ENCODE measurements at regions not wholly inside any gene's neighbourhood (a gene's known extent, or its start where the extent isn't known, plus 50 kb on each side); places are given as distances from the start of the nearest gene placed in this dataset.
"Not testable (repeated sequence)": the region's sequence is repeated elsewhere in the genome, so short reads cannot be mapped to it uniquely, and the experiment has no call there.

- no peak for DNase-seq (ENCODE audit: low read depth)
Measured at GRCh38 chr12:63508543-63508942, 159.8 kb downstream of the DPY19L2 start.

GRCh38 chr12:63499567-63499966 lies 168.7 kb downstream of the DPY19L2 start:
- DNase-seq (ENCODE audit: low read depth), result no peak

- DNase-seq (ENCODE audit: low read depth), result no peak
Measured at GRCh38 chr12:63498239-63498638, 170.1 kb downstream of the DPY19L2 start.

GRCh38 chr12:63496654-63497053 lies 171.6 kb downstream of the DPY19L2 start:
- no peak for DNase-seq (ENCODE audit: low read depth)

GRCh38 chr12:63495974-63496373 lies 172.3 kb downstream of the DPY19L2 start:
- DNase-seq (ENCODE audit: low read depth), result no peak

- not testable (repeated sequence) for DNase-seq (ENCODE audit: low read depth)
Measured at GRCh38 chr12:63493357-63493756, 174.9 kb downstream of the DPY19L2 start.

- peak; percentile 6 for DNase-seq (ENCODE audit: low read depth)
Measured at GRCh38 chr12:63480186-63480585, 188.1 kb downstream of the DPY19L2 start.

GRCh38 chr12:63470161-63470560 lies 198.1 kb downstream of the DPY19L2 start:
- no peak for DNase-seq (ENCODE audit: low read depth)

- no peak for DNase-seq (ENCODE audit: low read depth)
Measured at GRCh38 chr12:63467951-63468350, 200.3 kb downstream of the DPY19L2 start.

GRCh38 chr12:63457857-63458256 lies 210.4 kb downstream of the DPY19L2 start:
- no peak for DNase-seq (ENCODE audit: low read depth)

GRCh38 chr12:63457428-63457827 lies 210.9 kb downstream of the DPY19L2 start:
- no peak for DNase-seq (ENCODE audit: low read depth)

- no peak for DNase-seq (ENCODE audit: low read depth)
Measured at GRCh38 chr12:63450816-63451215, 217.5 kb downstream of the DPY19L2 start.

- DNase-seq (ENCODE audit: low read depth), result no peak
Measured at GRCh38 chr12:63450334-63450733, 218.0 kb downstream of the DPY19L2 start.

- no peak for DNase-seq (ENCODE audit: low read depth)
Measured at GRCh38 chr12:63445224-63445880, 222.9 kb downstream of the DPY19L2 start.

GRCh38 chr12:63440048-63440447 lies 228.2 kb downstream of the DPY19L2 start:
- DNase-seq (ENCODE audit: low read depth), result peak; percentile 3

- not testable (repeated sequence) for DNase-seq (ENCODE audit: low read depth)
Measured at GRCh38 chr12:63434384-63434783, 233.9 kb downstream of the DPY19L2 start.

- DNase-seq (ENCODE audit: low read depth), result not testable (repeated sequence)
Measured at GRCh38 chr12:63427969-63428368, 240.3 kb downstream of the DPY19L2 start.

GRCh38 chr12:63427029-63427428 lies 241.3 kb downstream of the DPY19L2 start:
- not testable (repeated sequence) for DNase-seq (ENCODE audit: low read depth)

GRCh38 chr12:63424671-63425070 lies 243.6 kb downstream of the DPY19L2 start:
- no peak for DNase-seq (ENCODE audit: low read depth)

GRCh38 chr12:63423839-63424238 lies 244.5 kb downstream of the DPY19L2 start:
- no peak for DNase-seq (ENCODE audit: low read depth)

GRCh38 chr12:63420206-63420644 lies 248.1 kb downstream of the DPY19L2 start:
- peak; percentile 58 for DNase-seq (ENCODE audit: low read depth)

GRCh38 chr12:63419154-63419553 lies 249.1 kb downstream of the DPY19L2 start:
- DNase-seq (ENCODE audit: low read depth), result no peak

- DNase-seq (ENCODE audit: low read depth), result no peak
Measured at GRCh38 chr12:63416788-63417187, 251.5 kb downstream of the DPY19L2 start.

GRCh38 chr12:63415357-63415756 lies 252.9 kb downstream of the DPY19L2 start:
- no peak for DNase-seq (ENCODE audit: low read depth)

Data from fibroblast of gingiva (primary cell).